CD14-positive monocyte (primary cell): ENCODE measurements at regions not wholly inside any gene's neighbourhood (a gene's known extent, or its start where the extent isn't known, plus 50 kb on each side); places are given as distances from the start of the nearest gene placed in this dataset.

Experiments used
- DNase-seq, 3 donors: peaks; one replicate each; pipeline ENCODE4 v3.0.0-alpha.2; 2011 to 2022
- H2AFZ ChIP-seq: 2 replicates; pipeline ENCODE4 v1.6.0; 2012; ENCODE audit warnings: mild to moderate bottlenecking, low read depth, low read length, inconsistent platforms; ENCODE audit not compliant: insufficient read depth, poor library complexity, severe bottlenecking
- H3K27ac ChIP-seq, 2 donors: 1 replicate in 1 of 2; 2 replicates in 1 of 2; pipeline ENCODE4 v1.5.1; 2012 to 2013; ENCODE audit warnings: low read length in 2 of 2, control low read depth in 1 of 2, inconsistent platforms in 1 of 2, low read depth in 1 of 2, mild to moderate bottlenecking in 1 of 2
- H3K27me3 ChIP-seq, 2 donors: one replicate each; pipeline versions ENCODE4 v1.6.0 to v1.6.1; 2011 to 2013; ENCODE audit warnings: low read length in 2 of 2; ENCODE audit not compliant: control insufficient read depth in 2 of 2, insufficient read depth in 2 of 2
- H3K36me3 ChIP-seq, 2 donors: replicated peaks in 1 of 2; 1 replicate in 1 of 2; 2 replicates in 1 of 2; pipeline versions ENCODE4 v1.5.1 to v1.6.1; 2012 to 2013; ENCODE audit warnings: low read length in 2 of 2, control low read depth in 1 of 2, inconsistent platforms in 1 of 2, mild to moderate bottlenecking in 1 of 2; ENCODE audit not compliant: insufficient read depth in 2 of 2, control insufficient read depth in 1 of 2
- H3K4me1 ChIP-seq, 2 donors: 1 replicate in 1 of 2; 2 replicates in 1 of 2; pipeline versions ENCODE4 v1.5.1 to v1.6.1; 2012 to 2013; ENCODE audit warnings: low read length in 2 of 2, control low read depth in 1 of 2, inconsistent platforms in 1 of 2, mild to moderate bottlenecking in 1 of 2, moderate library complexity in 1 of 2; ENCODE audit not compliant: insufficient read depth in 2 of 2, control insufficient read depth in 1 of 2
- H3K4me2 ChIP-seq: replicated peaks from 2 replicates; pipeline ENCODE3; 2012; ENCODE audit warnings: low read length, moderate library complexity, mild to moderate bottlenecking; ENCODE audit not compliant: poor library complexity, severe bottlenecking; ENCODE audit errors: extremely low read depth
- H3K4me3 ChIP-seq, 3 experiments: fragments of 200-600 bp in 1 of 3; sonication (generic) in 1 of 3; replicated peaks in 1 of 3; 1 replicate in 2 of 3; 2 replicates in 1 of 3; pipeline ENCODE4 v1.5.1; 2011 to 2013; ENCODE audit warnings: low read length in 3 of 3, mild to moderate bottlenecking in 3 of 3, control low read depth in 2 of 3, low read depth in 2 of 3, inconsistent platforms in 1 of 3, moderate library complexity in 1 of 3
- H3K79me2 ChIP-seq: 2 replicates; pipeline ENCODE4 v1.6.0; 2012; ENCODE audit warnings: mild to moderate bottlenecking, control low read depth, inconsistent platforms, low read length, moderate library complexity; ENCODE audit not compliant: insufficient read depth
- H3K9ac ChIP-seq: 2 replicates; pipeline ENCODE4 v1.6.0; 2017; ENCODE audit warnings: low read length, mild to moderate bottlenecking; ENCODE audit not compliant: insufficient read depth, poor library complexity, severe bottlenecking
- H3K9me3 ChIP-seq, 2 donors: replicated peaks in 1 of 2; 1 replicate in 1 of 2; 2 replicates in 1 of 2; pipeline versions ENCODE4 v1.5.1 to v1.6.1; 2012 to 2013; ENCODE audit warnings: low read length in 2 of 2, control low read depth in 1 of 2; ENCODE audit not compliant: control insufficient read depth in 1 of 2, insufficient read depth in 1 of 2
- H4K20me1 ChIP-seq: 2 replicates; pipeline ENCODE4 v1.6.0; 2012; ENCODE audit warnings: mild to moderate bottlenecking, low read length, control low read depth, moderate library complexity; ENCODE audit not compliant: insufficient read depth
- H3K27ac Mint-ChIP-seq, 7 donors: one replicate each; pipeline ENCODE4 v1.8.0; 2020; ENCODE audit warnings: mild to moderate bottlenecking in 7 of 7, mixed read lengths in 7 of 7, moderate library complexity in 6 of 7, inconsistent platforms in 2 of 7
- H3K27me3 Mint-ChIP-seq, 3 donors: one replicate each; pipeline ENCODE4 v1.8.0; 2021 to 2022; ENCODE audit warnings: low read depth in 3 of 3, mild to moderate bottlenecking in 3 of 3, mixed read lengths in 3 of 3, moderate library complexity in 3 of 3, inconsistent platforms in 1 of 3
- H3K36me3 Mint-ChIP-seq, 2 donors: one replicate each; pipeline ENCODE4 v1.8.0; 2020; ENCODE audit warnings: mixed read lengths in 2 of 2, inconsistent platforms in 1 of 2, mild to moderate bottlenecking in 1 of 2
- H3K4me1 Mint-ChIP-seq: one replicate; pipeline ENCODE4 v1.8.0; 2020; ENCODE audit warnings: mild to moderate bottlenecking, mixed read lengths
- H3K4me3 Mint-ChIP-seq, 2 donors: one replicate each; pipeline ENCODE4 v1.8.0; 2020; ENCODE audit warnings: mild to moderate bottlenecking in 2 of 2, mixed read lengths in 2 of 2, moderate library complexity in 1 of 2
- H3K9me3 Mint-ChIP-seq, 7 donors: one replicate each; pipeline ENCODE4 v1.8.0; 2020 to 2022; ENCODE audit warnings: mixed read lengths in 7 of 7, mild to moderate bottlenecking in 6 of 7, moderate library complexity in 6 of 7, inconsistent platforms in 2 of 7
- CTCF ChIP-seq: fragments of 200-600 bp; IDR thresholded peaks from one replicate; pipeline ENCODE4 v1.8.0; 2022; ENCODE audit warnings: antibody characterized with exemption, mild to moderate bottlenecking
- intact Hi-C, 2 donors: fragments of 100-400 bp; cut with micrococcal nuclease; formaldehyde crosslinking; loops; one replicate each; pipeline versions ENCODE4 v1.15.0 to v1.15.1; 2023

- intact Hi-C loops = no loop called here
- Histone ChIP-seq H3K4me2 (no peak overlapping the region), H4K20me1 (no peaks in the 10 kb centered on the region), H3K9me3 (no peaks in the 10 kb centered on the region), H3K4me3 (no peak overlapping the region), H3K36me3 (no peaks in the 10 kb centered on the region), H3K4me1 (no peaks in the 10 kb centered on the region), H3K9ac (no peak overlapping the region), H2AFZ (no peak overlapping the region), H3K27ac (no peak overlapping the region), H3K79me2 (no peaks in the 10 kb centered on the region), H3K27me3 (no peaks in the 10 kb centered on the region)
- no peaks in the 10 kb centered on the region for H3K36me3 Mint-ChIP-seq
- H3K4me3 Mint-ChIP-seq = no peak overlapping the region
- H3K27ac Mint-ChIP-seq = no peak overlapping the region
- H3K9me3 Mint-ChIP-seq = no peaks in the 10 kb centered on the region
- no peak for DNase-seq
- peaks cover 0 to 7% (median 2%) of the 10 kb centered on the region in 3 donors for H3K27me3 Mint-ChIP-seq
- no peaks in the 10 kb centered on the region for H3K4me1 Mint-ChIP-seq
- no peak for TF ChIP-seq CTCF
Observed at GRCh38 chr9:15113288-15113687, 193.7 kb downstream of the TTC39B start.

DNA sequence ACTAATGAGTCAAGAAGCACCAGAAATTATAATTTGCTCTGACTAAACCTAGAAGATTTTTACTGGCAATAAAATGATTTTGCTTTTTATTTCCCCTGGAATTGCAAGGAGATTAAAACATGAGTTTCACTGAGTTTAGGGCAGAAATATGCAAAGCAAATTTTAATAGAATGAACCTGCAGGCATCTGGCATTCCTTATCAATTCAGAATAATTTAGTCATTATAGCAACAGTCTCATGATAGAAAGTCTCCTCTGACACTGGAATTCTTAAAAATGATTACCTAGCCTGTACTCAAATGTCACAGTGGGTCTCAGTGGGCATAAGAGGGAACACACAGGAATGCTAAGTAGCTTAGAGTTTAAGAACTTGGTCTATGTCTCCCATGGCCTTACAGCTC lies 195.9 kb downstream of the TTC39B start:
- Histone ChIP-seq H3K27me3 (no peaks in the 10 kb centered on the region), H3K9ac (no peak overlapping the region), H3K36me3 (no peaks in the 10 kb centered on the region), H3K4me2 (no peak overlapping the region), H3K4me1 (no peaks in the 10 kb centered on the region), H2AFZ (no peak overlapping the region), H4K20me1 (no peaks in the 10 kb centered on the region), H3K27ac (no peak overlapping the region), H3K9me3 (no peaks in the 10 kb centered on the region), H3K4me3 (no peak overlapping the region), H3K79me2 (no peaks in the 10 kb centered on the region)
- no peak for DNase-seq
- no peak for TF ChIP-seq CTCF
- H3K9me3 Mint-ChIP-seq = peaks cover 0 to 2% (median 0%) of the 10 kb centered on the region in 7 donors
- intact Hi-C loops = no loop called here
- no peak overlapping the region for H3K27ac Mint-ChIP-seq
- H3K36me3 Mint-ChIP-seq = no peaks in the 10 kb centered on the region
- no peak overlapping the region for H3K4me3 Mint-ChIP-seq
- peaks cover 2 to 3% (median 3%) of the 10 kb centered on the region in 3 donors for H3K27me3 Mint-ChIP-seq
- no peaks in the 10 kb centered on the region for H3K4me1 Mint-ChIP-seq
